GM23338 (cell line): ENCODE measurements at regions not wholly inside any gene's neighbourhood (a gene's known extent, or its start where the extent isn't known, plus 50 kb on each side); places are given as distances from the start of the nearest gene placed in this dataset.

Experiments
- ATAC-seq: fragments of 200-7000 bp; cut with Tn5 transposase; 3 replicates; pipeline ENCODE4 v1.9.1; 2020
- DNase-seq: peaks from one replicate; pipeline ENCODE4 v3.0.0-alpha.2; 2015; ENCODE audit warnings: low spot score
- H2AFZ ChIP-seq: fragments of 200-600 bp; sonication (generic); 2 replicates; pipeline ENCODE4 v1.8.0; 2016; ENCODE audit warnings: antibody characterized with exemption, mild to moderate bottlenecking, moderate library complexity
- H3F3A ChIP-seq: fragments of 200-600 bp; sonication (generic); replicated peaks from 2 replicates; pipeline ENCODE4 v1.8.0; 2017; ENCODE audit warnings: antibody characterized with exemption, mixed run types, low read depth
- H3K27ac ChIP-seq: fragments of 200-600 bp; sonication (generic); 2 replicates; pipeline ENCODE4 v1.6.1; 2016; ENCODE audit warnings: low read depth
- H3K27me3 ChIP-seq: fragments of 200-600 bp; sonication (generic); 2 replicates; pipeline ENCODE4 v1.8.0; 2016; ENCODE audit warnings: mild to moderate bottlenecking, mixed run types, moderate library complexity; ENCODE audit not compliant: insufficient read depth
- H3K36me3 ChIP-seq: fragments of 200-600 bp; sonication (generic); 2 replicates; pipeline ENCODE4 v1.8.0; 2016; ENCODE audit warnings: mild to moderate bottlenecking; ENCODE audit not compliant: insufficient read depth
- H3K4me1 ChIP-seq: fragments of 200-600 bp; sonication (generic); 2 replicates; pipeline ENCODE4 v1.8.0; 2016; ENCODE audit warnings: mild to moderate bottlenecking, moderate library complexity; ENCODE audit not compliant: insufficient read depth
- H3K4me2 ChIP-seq: fragments of 200-600 bp; sonication (generic); 2 replicates; pipeline ENCODE4 v1.7.1; 2017; ENCODE audit warnings: mixed run types
- H3K4me3 ChIP-seq: fragments of 200-600 bp; sonication (generic); 2 replicates; pipeline ENCODE4 v1.6.1; 2016; ENCODE audit warnings: mixed run types
- H3K79me2 ChIP-seq: fragments of 200-600 bp; sonication (generic); replicated peaks from 2 replicates; pipeline ENCODE4 v1.8.0; 2017; ENCODE audit warnings: mild to moderate bottlenecking; ENCODE audit not compliant: insufficient read depth
- H3K9me2 ChIP-seq: fragments of 200-600 bp; sonication (generic); 2 replicates; pipeline ENCODE4 v1.8.0; 2017; ENCODE audit not compliant: insufficient read depth
- H4K20me1 ChIP-seq: fragments of 200-600 bp; sonication (generic); replicated peaks from 2 replicates; pipeline ENCODE4 v1.8.0; 2017; ENCODE audit warnings: mild to moderate bottlenecking; ENCODE audit not compliant: insufficient read depth
- H3K27ac Mint-ChIP-seq: 2 replicates; pipeline ENCODE4 v1.8.0; 2020; ENCODE audit warnings: inconsistent platforms, mild to moderate bottlenecking, moderate library complexity, mixed read lengths
- H3K27me3 Mint-ChIP-seq: 3 replicates; pipeline ENCODE4 v1.8.0; 2022; ENCODE audit warnings: low read depth, mild to moderate bottlenecking, moderate library complexity, mixed read lengths, inconsistent platforms; ENCODE audit not compliant: insufficient read depth, poor library complexity
- H3K36me3 Mint-ChIP-seq: 3 replicates; pipeline ENCODE4 v1.8.0; 2021; ENCODE audit warnings: low read depth, mild to moderate bottlenecking, inconsistent platforms, moderate library complexity, mixed read lengths
- H3K4me1 Mint-ChIP-seq: 3 replicates; pipeline ENCODE4 v1.8.0; 2020; ENCODE audit warnings: mild to moderate bottlenecking, inconsistent platforms, mixed read lengths
- H3K4me3 Mint-ChIP-seq: 3 replicates; pipeline ENCODE4 v1.8.0; 2021; ENCODE audit warnings: moderate library complexity, mild to moderate bottlenecking, inconsistent platforms, mixed read lengths
- H3K9me3 Mint-ChIP-seq: 3 replicates; pipeline ENCODE4 v1.8.0; 2020; ENCODE audit warnings: moderate library complexity, mild to moderate bottlenecking, inconsistent platforms, mixed read lengths
- CTCF ChIP-seq, 2 experiments: fragments of 200-600 bp in 1 of 2; sonication (generic) in 1 of 2; conservative IDR thresholded peaks; 2 replicates each; pipeline versions ENCODE4 v1.5.1 to v1.6.1; 2016 to 2017; ENCODE audit warnings: antibody characterized with exemption in 2 of 2, low read depth in 2 of 2, mild to moderate bottlenecking in 2 of 2, moderate library complexity in 1 of 2
- ETS1 ChIP-seq: IDR thresholded peaks from 2 replicates; pipeline ENCODE4 v1.6.1; 2016; ENCODE audit warnings: antibody characterized with exemption
- EZH2 ChIP-seq: fragments of 200-600 bp; sonication (generic); IDR thresholded peaks from one replicate; pipeline ENCODE4 v1.8.0; 2017; ENCODE audit warnings: antibody characterized with exemption, mild to moderate bottlenecking, low read depth; ENCODE audit not compliant: unreplicated experiment
- EZH2phosphoT487 ChIP-seq: fragments of 200-600 bp; sonication (generic); IDR thresholded peaks from one replicate; pipeline ENCODE4 v1.8.1; 2018; ENCODE audit warnings: antibody characterized with exemption; ENCODE audit not compliant: unreplicated experiment
- JUNB ChIP-seq: IDR thresholded peaks from one replicate; pipeline ENCODE4 v1.6.1; 2016; ENCODE audit warnings: antibody characterized with exemption; ENCODE audit not compliant: unreplicated experiment
- NANOG ChIP-seq: IDR thresholded peaks from 2 replicates; pipeline ENCODE4 v1.6.1; 2016; ENCODE audit warnings: antibody characterized with exemption, borderline replicate concordance
- POLR2AphosphoS5 ChIP-seq: IDR thresholded peaks from 2 replicates; pipeline ENCODE4 v1.6.1; 2016; ENCODE audit warnings: antibody characterized with exemption, low read depth
- REST ChIP-seq: IDR thresholded peaks from one replicate; pipeline ENCODE4 v1.6.1; 2018; ENCODE audit warnings: antibody characterized with exemption; ENCODE audit not compliant: unreplicated experiment
- STAT1 ChIP-seq: IDR thresholded peaks from one replicate; pipeline ENCODE4 v1.6.1; 2016; ENCODE audit warnings: antibody characterized with exemption; ENCODE audit not compliant: unreplicated experiment
- ZNF114 ChIP-seq: fragments of 250-450 bp; sonication (Bioruptor Pico); IDR thresholded peaks from 2 replicates; pipeline ENCODE4 v1.5.0; 2020; ENCODE audit warnings: mild to moderate bottlenecking, moderate library complexity
- ZNF331 ChIP-seq: fragments of 250-450 bp; sonication (Bioruptor Pico); IDR thresholded peaks from 2 replicates; pipeline ENCODE4 v1.5.0; 2020; ENCODE audit warnings: low read depth, mild to moderate bottlenecking, moderate library complexity
- TF ChIP-seq, protein P1 (sequence below): fragments of 250-450 bp; sonication (Bioruptor Pico); IDR thresholded peaks from 2 replicates; pipeline ENCODE4 v1.5.0; 2020; ENCODE audit warnings: mild to moderate bottlenecking, moderate library complexity

- ATAC-seq, result no peak
- H2AFZ ChIP-seq, result 0 out of 2 replicates have a peak overlapping the region, but pooled peaks have one; percentile 66
These were observed 172.8 kb downstream of the FAM181B start for GRCh38 chr11:82560836-82561235.

More at GRCh38 chr11:82560836-82561235, 172.8 kb downstream of the FAM181B start:
- no peak for TF ChIP-seq NANOG
- TF ChIP-seq, protein P1, sequence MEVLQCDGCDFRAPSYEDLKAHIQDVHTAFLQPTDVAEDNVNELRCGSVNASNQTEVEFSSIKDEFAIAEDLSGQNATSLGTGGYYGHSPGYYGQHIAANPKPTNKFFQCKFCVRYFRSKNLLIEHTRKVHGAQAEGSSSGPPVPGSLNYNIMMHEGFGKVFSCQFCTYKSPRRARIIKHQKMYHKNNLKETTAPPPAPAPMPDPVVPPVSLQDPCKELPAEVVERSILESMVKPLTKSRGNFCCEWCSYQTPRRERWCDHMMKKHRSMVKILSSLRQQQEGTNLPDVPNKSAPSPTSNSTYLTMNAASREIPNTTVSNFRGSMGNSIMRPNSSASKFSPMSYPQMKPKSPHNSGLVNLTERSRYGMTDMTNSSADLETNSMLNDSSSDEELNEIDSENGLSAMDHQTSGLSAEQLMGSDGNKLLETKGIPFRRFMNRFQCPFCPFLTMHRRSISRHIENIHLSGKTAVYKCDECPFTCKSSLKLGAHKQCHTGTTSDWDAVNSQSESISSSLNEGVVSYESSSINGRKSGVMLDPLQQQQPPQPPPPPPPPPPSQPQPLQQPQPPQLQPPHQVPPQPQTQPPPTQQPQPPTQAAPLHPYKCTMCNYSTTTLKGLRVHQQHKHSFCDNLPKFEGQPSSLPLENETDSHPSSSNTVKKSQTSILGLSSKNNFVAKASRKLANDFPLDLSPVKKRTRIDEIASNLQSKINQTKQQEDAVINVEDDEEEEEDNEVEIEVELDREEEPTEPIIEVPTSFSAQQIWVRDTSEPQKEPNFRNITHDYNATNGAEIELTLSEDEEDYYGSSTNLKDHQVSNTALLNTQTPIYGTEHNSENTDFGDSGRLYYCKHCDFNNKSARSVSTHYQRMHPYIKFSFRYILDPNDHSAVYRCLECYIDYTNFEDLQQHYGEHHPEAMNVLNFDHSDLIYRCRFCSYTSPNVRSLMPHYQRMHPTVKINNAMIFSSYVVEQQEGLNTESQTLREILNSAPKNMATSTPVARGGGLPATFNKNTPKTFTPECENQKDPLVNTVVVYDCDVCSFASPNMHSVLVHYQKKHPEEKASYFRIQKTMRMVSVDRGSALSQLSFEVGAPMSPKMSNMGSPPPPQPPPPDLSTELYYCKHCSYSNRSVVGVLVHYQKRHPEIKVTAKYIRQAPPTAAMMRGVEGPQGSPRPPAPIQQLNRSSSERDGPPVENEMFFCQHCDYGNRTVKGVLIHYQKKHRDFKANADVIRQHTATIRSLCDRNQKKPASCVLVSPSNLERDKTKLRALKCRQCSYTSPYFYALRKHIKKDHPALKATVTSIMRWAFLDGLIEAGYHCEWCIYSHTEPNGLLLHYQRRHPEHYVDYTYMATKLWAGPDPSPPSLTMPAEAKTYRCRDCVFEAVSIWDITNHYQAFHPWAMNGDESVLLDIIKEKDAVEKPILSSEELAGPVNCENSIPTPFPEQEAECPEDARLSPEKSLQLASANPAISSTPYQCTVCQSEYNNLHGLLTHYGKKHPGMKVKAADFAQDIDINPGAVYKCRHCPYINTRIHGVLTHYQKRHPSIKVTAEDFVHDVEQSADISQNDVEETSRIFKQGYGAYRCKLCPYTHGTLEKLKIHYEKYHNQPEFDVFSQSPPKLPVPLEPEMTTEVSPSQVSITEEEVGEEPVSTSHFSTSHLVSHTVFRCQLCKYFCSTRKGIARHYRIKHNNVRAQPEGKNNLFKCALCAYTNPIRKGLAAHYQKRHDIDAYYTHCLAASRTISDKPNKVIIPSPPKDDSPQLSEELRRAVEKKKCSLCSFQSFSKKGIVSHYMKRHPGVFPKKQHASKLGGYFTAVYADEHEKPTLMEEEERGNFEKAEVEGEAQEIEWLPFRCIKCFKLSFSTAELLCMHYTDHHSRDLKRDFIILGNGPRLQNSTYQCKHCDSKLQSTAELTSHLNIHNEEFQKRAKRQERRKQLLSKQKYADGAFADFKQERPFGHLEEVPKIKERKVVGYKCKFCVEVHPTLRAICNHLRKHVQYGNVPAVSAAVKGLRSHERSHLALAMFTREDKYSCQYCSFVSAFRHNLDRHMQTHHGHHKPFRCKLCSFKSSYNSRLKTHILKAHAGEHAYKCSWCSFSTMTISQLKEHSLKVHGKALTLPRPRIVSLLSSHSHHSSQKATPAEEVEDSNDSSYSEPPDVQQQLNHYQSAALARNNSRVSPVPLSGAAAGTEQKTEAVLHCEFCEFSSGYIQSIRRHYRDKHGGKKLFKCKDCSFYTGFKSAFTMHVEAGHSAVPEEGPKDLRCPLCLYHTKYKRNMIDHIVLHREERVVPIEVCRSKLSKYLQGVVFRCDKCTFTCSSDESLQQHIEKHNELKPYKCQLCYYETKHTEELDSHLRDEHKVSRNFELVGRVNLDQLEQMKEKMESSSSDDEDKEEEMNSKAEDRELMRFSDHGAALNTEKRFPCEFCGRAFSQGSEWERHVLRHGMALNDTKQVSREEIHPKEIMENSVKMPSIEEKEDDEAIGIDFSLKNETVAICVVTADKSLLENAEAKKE (CRISPR knock-in tag), result no peak
- TF ChIP-seq EZH2phosphoT487, result no peak
- no peak for TF ChIP-seq ZNF114 (CRISPR knock-in tag)
- no peak for TF ChIP-seq STAT1
- no peak for TF ChIP-seq POLR2AphosphoS5
- no peak for TF ChIP-seq CTCF (conservative IDR thresholded peaks at IDR 0.05; ENCODE audit: low read depth in 2 of 2)
- no peak for TF ChIP-seq EZH2
- TF ChIP-seq ZNF331 (CRISPR knock-in tag), result no peak
- TF ChIP-seq ETS1, result no peak
- no peak for TF ChIP-seq JUNB
- TF ChIP-seq REST, result no peak
- Mint-ChIP-seq H3K4me1 (no peaks in the 10 kb centered on the region; the same call in 2 of the 3 replicates), H3K9me3 (peaks cover 8% of the 10 kb centered on the region; the same call in 2 of the 3 replicates), H3K27ac (no peak overlapping the region), H3K4me3 (no peak overlapping the region), H3K36me3 (no peaks in the 10 kb centered on the region), H3K27me3 (no peaks in the 10 kb centered on the region)
- Histone ChIP-seq H4K20me1 (no peaks in the 10 kb centered on the region), H3K4me1 (peaks cover 3% of the 10 kb centered on the region; the same call in 1 of the 2 replicates), H3K27me3 (no peaks in the 10 kb centered on the region), H3K36me3 (no peaks in the 10 kb centered on the region), H3K9me2 (no peaks in the 10 kb centered on the region), H3K4me3 (no peak overlapping the region), H3K79me2 (no peaks in the 10 kb centered on the region), H3K27ac (no peak overlapping the region), H3F3A (no peaks in the 10 kb centered on the region), H3K4me2 (no peak overlapping the region)
- no peak for DNase-seq
